ENCODE measurements at regions not wholly inside any gene's neighbourhood (a gene's known extent, or its start where the extent isn't known, plus 50 kb on each side); places are given as distances from the start of the nearest gene placed in this dataset.

- no peaks in the 10 kb centered on the region for H4K20me1 ChIP-seq (replicated peaks in 1 of 2; ENCODE audit: control insufficient read depth in 1 of 2, insufficient read depth in 2 of 2, low read length in 2 of 2)
- no peak overlapping the region for H3K4me3 ChIP-seq (ENCODE audit: extremely low read depth in 1 of 4, insufficient read depth in 2 of 4, low read depth in 3 of 4, low read length in 4 of 4)
- no peak overlapping the region for H3K18ac ChIP-seq (ENCODE audit: extremely low read depth, low read length)
- no peak overlapping the region for H3K4ac ChIP-seq (replicated peaks; ENCODE audit: insufficient read length, low read depth, low read length)
- H3K23me2 ChIP-seq (ENCODE audit: low read depth, low read length), result peaks cover 1% of the 10 kb centered on the region; the same call in 1 of the 2 replicates
- H2BK120ac ChIP-seq (replicated peaks; ENCODE audit: low read depth, low read length), result no peak overlapping the region
- no peak for FAIRE-seq
- H2BK20ac ChIP-seq (ENCODE audit: low read length), result no peak overlapping the region
- H4K8ac ChIP-seq (ENCODE audit: extremely low read depth, insufficient read depth, low read length), result no peak overlapping the region
- no peaks in the 10 kb centered on the region for H3K9me3 ChIP-seq (ENCODE audit: insufficient read depth in 2 of 2, low read depth in 1 of 2, low read length in 1 of 2)
- POLR2A ChIA-PET (ENCODE audit: partially characterized antibody), result no interaction called here
- 77% methylated on average over 4 of the region's 4 CpGs; no CpG with 5 or more reads in 1 of the 2 experiments for WGBS, 2 experiments (ENCODE audit: extremely low coverage in 1 of 2, insufficient coverage in 1 of 2, insufficient read length in 1 of 2, insufficient replicate concordance in 2 of 2, low coverage in 1 of 2, low lambda C conversion rate in 2 of 2, missing lambda C conversion rate in 1 of 2)
- CTCF ChIA-PET (ENCODE audit: partially characterized antibody), result no interaction called here
- no peak overlapping the region for H2AK5ac ChIP-seq (ENCODE audit: low read depth, low read length)
- no peaks in the 10 kb centered on the region for H3K79me2 ChIP-seq (ENCODE audit: control insufficient read depth in 1 of 2, insufficient read depth in 2 of 2, low read length in 2 of 2)
- H3K23ac ChIP-seq (ENCODE audit: insufficient read length), result no peak overlapping the region
- H3K4me2 ChIP-seq (ENCODE audit: insufficient read depth in 1 of 2, low read depth in 2 of 2, low read length in 2 of 2), result no peak overlapping the region
- no peak overlapping the region for H3K27ac ChIP-seq (ENCODE audit: low read depth, low read length)
- no peak overlapping the region for H2AFZ ChIP-seq (ENCODE audit: low read length)
- H4K91ac ChIP-seq (replicated peaks; ENCODE audit: insufficient read length, low read length), result no peak overlapping the region
- no peak overlapping the region for H2BK12ac ChIP-seq (ENCODE audit: low read depth, low read length)
- H3K56ac ChIP-seq (replicated peaks; ENCODE audit: insufficient read length, low read depth, low read length), result no peak overlapping the region
- peaks cover 0 to 3% (median 0%) of the 10 kb centered on the region in 4 experiments; a peak in 1 of 7 replicates for H3K4me1 ChIP-seq (replicated peaks in 1 of 4; ENCODE audit: control insufficient read depth in 3 of 4, insufficient read depth in 4 of 4, low read length in 3 of 4)
- H2BK15ac ChIP-seq (ENCODE audit: low read length), result no peak overlapping the region
- DNase-seq (ENCODE audit: low read depth in 1 of 2, low spot score in 2 of 2), result no peak
- no peaks in the 10 kb centered on the region for H3K27me3 ChIP-seq (replicated peaks in 1 of 4; ENCODE audit: control insufficient read depth in 3 of 4, extremely low read depth in 1 of 4, insufficient read depth in 3 of 4, low read length in 3 of 4)
- H4K5ac ChIP-seq (ENCODE audit: insufficient read length, low read depth, low read length), result no peak overlapping the region
- H3K79me1 ChIP-seq (ENCODE audit: low read depth, low read length), result no peaks in the 10 kb centered on the region
- no peak overlapping the region for H3K9ac ChIP-seq (replicated peaks in 1 of 4; ENCODE audit: extremely low read depth in 1 of 4, low read depth in 3 of 4, low read length in 3 of 4)
- H3K14ac ChIP-seq (ENCODE audit: insufficient read length), result no peak overlapping the region
- H3K36me3 ChIP-seq (ENCODE audit: control insufficient read depth in 2 of 4, insufficient read depth in 4 of 4, low read length in 3 of 4), result no peaks in the 10 kb centered on the region
- H2BK5ac ChIP-seq (ENCODE audit: low read depth, low read length), result no peak overlapping the region
- no peak for TF ChIP-seq TBP (IDR thresholded peaks at IDR 0.05; ENCODE audit: low read depth, low read length)
- TF ChIP-seq GABPA (IDR thresholded peaks at IDR 0.05; ENCODE audit: borderline replicate concordance, insufficient read depth, low read length), result no peak
Measured at GRCh38 chr10:118914629-118915028, 114.9 kb upstream of the NANOS1 start.

All from H1 (cell line).